Upper lobe of left lung (tissue), 4 donors: ENCODE measurements at regions not wholly inside any gene's neighbourhood (a gene's known extent, or its start where the extent isn't known, plus 50 kb on each side); places are given as distances from the start of the nearest gene placed in this dataset.

Source experiments
- CTCF ChIP-seq, 6 experiments: fragments of 450-650 bp in 4 of 6; fragments of 200-600 bp in 2 of 6; sonication (generic) in 2 of 6; IDR thresholded peaks; one replicate each; pipeline ENCODE4 v1.5.1; 2016 to 2019; ENCODE audit warnings: antibody characterized with exemption in 6 of 6
- POLR2AphosphoS5 ChIP-seq, 2 donors: sonication (generic); formaldehyde crosslinking; IDR thresholded peaks; one replicate each; pipeline ENCODE4 v1.5.1; 2017; ENCODE audit warnings: antibody characterized with exemption in 2 of 2

GRCh38 chr16:86112178-86112577 lies 213.2 kb downstream of the IRF8 start:
- TF ChIP-seq POLR2AphosphoS5 (IDR thresholded peaks at IDR 0.05), result no peak
- no peak for TF ChIP-seq CTCF (IDR thresholded peaks at IDR 0.05)
